CD8-positive, alpha-beta memory T cell (primary cell): ENCODE measurements at regions not wholly inside any gene's neighbourhood (a gene's known extent, or its start where the extent isn't known, plus 50 kb on each side); places are given as distances from the start of the nearest gene placed in this dataset.
"Not testable (repeated sequence)": the region's sequence is repeated elsewhere in the genome, so short reads cannot be mapped to it uniquely, and the experiment has no call there.

Experiments
- CTCF ChIA-PET: fragments of 350-600 bp; sonication (Branson Sonifier 250); formaldehyde crosslinking; loops from one replicate; lab custom pipeline; 2021; ENCODE audit warnings: antibody characterized with exemption; lab: Charles Lee
- POLR2A ChIA-PET: fragments of 350-600 bp; sonication (Branson Sonifier 250); formaldehyde crosslinking; loops from one replicate; lab custom pipeline; 2021; ENCODE audit warnings: antibody characterized with exemption; lab: Charles Lee
- DNase-seq, 5 donors: peaks; one replicate each; pipeline versions ENCODE4 v3.0.0 to v3.0.0-alpha.2; 2020 to 2022; ENCODE audit warnings: mixed read lengths in 1 of 5
- H3K27ac ChIP-seq: one replicate; pipeline ENCODE4 v1.7.0; 2013; ENCODE audit warnings: low read depth, mild to moderate bottlenecking, low read length, moderate library complexity
- H3K27me3 ChIP-seq: 2 replicates; pipeline ENCODE4 v1.7.0; 2013; ENCODE audit warnings: low read length, mild to moderate bottlenecking; ENCODE audit not compliant: insufficient read depth, poor library complexity, severe bottlenecking
- H3K36me3 ChIP-seq: 2 replicates; pipeline ENCODE4 v1.7.0; 2013; ENCODE audit warnings: mild to moderate bottlenecking, low read length, moderate library complexity; ENCODE audit not compliant: insufficient read depth
- H3K4me1 ChIP-seq: 2 replicates; pipeline ENCODE4 v1.7.0; 2013; ENCODE audit warnings: mild to moderate bottlenecking, low read length, moderate library complexity; ENCODE audit not compliant: insufficient read depth
- H3K4me3 ChIP-seq: 2 replicates; pipeline ENCODE4 v1.7.0; 2013; ENCODE audit warnings: mild to moderate bottlenecking, low read length
- H3K9me3 ChIP-seq: 2 replicates; pipeline ENCODE4 v1.7.0; 2013; ENCODE audit warnings: mild to moderate bottlenecking, low read length
- H3K27ac Mint-ChIP-seq, 8 donors: one replicate each; pipeline ENCODE4 v1.8.0; 2020 to 2021; ENCODE audit warnings: mixed read lengths in 8 of 8, mild to moderate bottlenecking in 6 of 8, inconsistent platforms in 3 of 8, moderate library complexity in 3 of 8
- H3K27me3 Mint-ChIP-seq, 2 donors: one replicate each; pipeline ENCODE4 v1.8.0; 2020 to 2021; ENCODE audit warnings: mixed read lengths in 2 of 2, mild to moderate bottlenecking in 1 of 2, moderate library complexity in 1 of 2
- H3K36me3 Mint-ChIP-seq, 3 donors: one replicate each; pipeline ENCODE4 v1.8.0; 2020 to 2021; ENCODE audit warnings: mixed read lengths in 3 of 3, inconsistent platforms in 1 of 3, mild to moderate bottlenecking in 1 of 3
- H3K4me1 Mint-ChIP-seq, 3 donors: one replicate each; pipeline ENCODE4 v1.8.0; 2020 to 2021; ENCODE audit warnings: mixed read lengths in 3 of 3, inconsistent platforms in 1 of 3, mild to moderate bottlenecking in 1 of 3
- H3K4me3 Mint-ChIP-seq, 7 donors: one replicate each; pipeline ENCODE4 v1.8.0; 2020 to 2021; ENCODE audit warnings: mixed read lengths in 7 of 7, mild to moderate bottlenecking in 6 of 7, moderate library complexity in 4 of 7, inconsistent platforms in 2 of 7
- H3K9me3 Mint-ChIP-seq, 5 donors: one replicate each; pipeline ENCODE4 v1.8.0; 2020 to 2022; ENCODE audit warnings: mixed read lengths in 5 of 5, mild to moderate bottlenecking in 3 of 5, moderate library complexity in 2 of 5, inconsistent platforms in 1 of 5

DNA sequence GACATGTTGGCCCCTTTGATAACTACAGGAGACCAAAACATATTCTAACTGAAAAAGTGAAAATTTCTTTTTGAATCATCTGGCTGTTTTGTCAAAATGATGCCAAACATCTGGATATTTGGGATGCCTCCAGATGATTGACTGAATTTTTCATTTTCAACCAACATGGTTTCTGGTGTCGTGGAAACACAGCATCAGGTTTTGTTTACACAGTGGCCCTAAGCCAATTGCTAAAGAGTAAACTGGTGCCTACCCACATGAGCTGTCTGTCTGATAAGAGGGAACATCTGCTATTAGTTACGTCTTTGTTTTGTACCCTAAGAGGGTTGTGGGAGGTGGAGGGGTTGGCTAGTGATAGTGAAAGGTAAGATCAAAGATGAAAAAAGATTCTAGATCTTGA, 204.8 kb downstream of the KCNK2 start:
- DNase-seq: no peak
- no peak overlapping the region for H3K27ac Mint-ChIP-seq
- H3K9me3 ChIP-seq: no peaks in the 10 kb centered on the region
- no peaks in the 10 kb centered on the region for H3K4me1 ChIP-seq
- ChIA-PET POLR2A (no interaction called here), CTCF (no interaction called here)
- H3K4me3 Mint-ChIP-seq: no peak overlapping the region
- H3K27ac ChIP-seq: no peak overlapping the region
- H3K36me3 Mint-ChIP-seq: no peaks in the 10 kb centered on the region
- no peak overlapping the region for H3K4me3 ChIP-seq
- H3K36me3 ChIP-seq: no peaks in the 10 kb centered on the region
- H3K4me1 Mint-ChIP-seq: no peaks in the 10 kb centered on the region
- no peaks in the 10 kb centered on the region for H3K27me3 ChIP-seq
- H3K27me3 Mint-ChIP-seq: no peaks in the 10 kb centered on the region
- H3K9me3 Mint-ChIP-seq: peaks cover 0 to 14% (median 0%) of the 10 kb centered on the region in 5 donors

DNA sequence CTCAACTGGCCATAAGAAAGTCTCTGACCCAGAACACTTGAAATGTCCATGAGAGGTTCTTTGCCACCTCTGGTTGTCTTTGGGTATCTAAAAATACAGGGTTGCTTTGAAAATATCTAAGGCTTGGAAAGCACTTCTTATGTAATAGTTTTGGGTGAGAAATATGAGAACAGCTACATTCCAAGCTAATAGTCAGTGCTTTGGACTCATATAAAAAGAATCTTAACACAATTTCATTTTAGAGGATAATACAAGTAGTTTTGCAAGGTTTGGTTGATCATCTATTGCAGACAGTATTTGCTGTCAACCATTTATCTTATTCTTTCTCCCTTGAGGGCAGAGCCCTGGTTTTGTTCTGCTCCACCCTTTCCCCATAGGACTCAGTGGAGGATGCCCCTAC, 207.5 kb downstream of the KCNK2 start:
- Mint-ChIP-seq H3K36me3 (no peaks in the 10 kb centered on the region), H3K4me3 (no peak overlapping the region), H3K9me3 (peaks cover 2 to 25% (median 5%) of the 10 kb centered on the region in 5 donors), H3K27ac (no peak overlapping the region), H3K4me1 (no peaks in the 10 kb centered on the region), H3K27me3 (no peaks in the 10 kb centered on the region)
- CTCF ChIA-PET: no interaction called here
- Histone ChIP-seq H3K9me3 (no peaks in the 10 kb centered on the region), H3K27ac (no peak overlapping the region), H3K27me3 (no peaks in the 10 kb centered on the region), H3K4me1 (no peaks in the 10 kb centered on the region), H3K4me3 (no peak overlapping the region), H3K36me3 (no peaks in the 10 kb centered on the region)
- POLR2A ChIA-PET: no interaction called here
- DNase-seq: no peak

DNA sequence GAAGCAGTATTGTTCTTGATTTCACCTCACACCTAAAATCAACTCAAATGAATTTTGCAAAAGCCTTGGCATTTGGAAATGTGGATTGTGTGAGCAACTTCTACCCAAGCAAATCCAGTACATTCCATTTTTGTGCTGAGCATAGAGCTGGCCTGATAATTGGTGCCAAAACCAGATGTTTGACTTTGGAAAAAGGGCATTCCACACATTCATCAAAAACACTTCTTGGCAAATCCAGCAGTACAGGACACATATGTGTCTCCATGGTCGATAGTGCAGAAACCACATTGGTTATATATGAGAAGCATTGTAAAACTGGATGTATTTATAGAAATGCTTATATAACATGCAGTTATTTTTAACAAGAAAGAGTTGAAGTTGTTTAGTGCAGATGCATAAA, 210.4 kb downstream of the KCNK2 start:
- ChIA-PET CTCF (no interaction called here), POLR2A (no interaction called here)
- peaks cover 8 to 28% (median 14%) of the 10 kb centered on the region in 5 donors for H3K9me3 Mint-ChIP-seq
- H3K4me1 ChIP-seq: no peaks in the 10 kb centered on the region
- H3K27me3 Mint-ChIP-seq: no peaks in the 10 kb centered on the region
- no peaks in the 10 kb centered on the region for H3K4me1 Mint-ChIP-seq
- H3K36me3 ChIP-seq: no peaks in the 10 kb centered on the region
- DNase-seq: no peak
- no peak overlapping the region for H3K27ac ChIP-seq
- H3K4me3 Mint-ChIP-seq: no peak overlapping the region
- no peak overlapping the region for H3K4me3 ChIP-seq
- no peak overlapping the region for H3K27ac Mint-ChIP-seq
- H3K36me3 Mint-ChIP-seq: no peaks in the 10 kb centered on the region
- no peaks in the 10 kb centered on the region for H3K27me3 ChIP-seq
- no peaks in the 10 kb centered on the region for H3K9me3 ChIP-seq

DNA sequence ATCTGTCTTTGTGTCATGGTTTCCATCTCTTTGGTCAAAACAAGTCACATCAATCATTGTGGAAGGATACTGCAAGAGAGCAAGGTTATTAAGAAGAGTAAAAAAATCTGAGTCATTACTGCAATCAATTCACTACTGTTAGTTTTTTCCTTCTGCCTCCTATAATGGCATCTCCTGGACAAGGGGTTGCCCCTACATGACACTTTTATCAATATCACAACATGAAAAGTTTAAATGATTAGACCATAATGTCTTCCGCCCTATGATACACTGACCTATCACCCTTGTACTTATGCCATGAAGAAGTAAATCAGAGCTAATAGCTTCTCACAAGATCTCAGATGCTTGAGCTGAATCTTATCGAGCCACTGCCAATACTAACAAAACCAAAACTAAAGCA, 223.9 kb downstream of the KCNK2 start:
- Mint-ChIP-seq H3K36me3 (no peaks in the 10 kb centered on the region), H3K4me1 (no peaks in the 10 kb centered on the region), H3K9me3 (peaks cover 0 to 12% (median 9%) of the 10 kb centered on the region in 5 donors), H3K4me3 (no peak overlapping the region), H3K27ac (no peak overlapping the region), H3K27me3 (peaks cover 0 to 2% of the 10 kb centered on the region in 2 donors)
- H3K27me3 ChIP-seq: no peaks in the 10 kb centered on the region
- no peaks in the 10 kb centered on the region for H3K4me1 ChIP-seq
- no peaks in the 10 kb centered on the region for H3K36me3 ChIP-seq
- DNase-seq: no peak
- CTCF ChIA-PET: no interaction called here
- no peak overlapping the region for H3K4me3 ChIP-seq
- H3K9me3 ChIP-seq: no peaks in the 10 kb centered on the region
- no peak overlapping the region for H3K27ac ChIP-seq
- POLR2A ChIA-PET: no interaction called here

DNA sequence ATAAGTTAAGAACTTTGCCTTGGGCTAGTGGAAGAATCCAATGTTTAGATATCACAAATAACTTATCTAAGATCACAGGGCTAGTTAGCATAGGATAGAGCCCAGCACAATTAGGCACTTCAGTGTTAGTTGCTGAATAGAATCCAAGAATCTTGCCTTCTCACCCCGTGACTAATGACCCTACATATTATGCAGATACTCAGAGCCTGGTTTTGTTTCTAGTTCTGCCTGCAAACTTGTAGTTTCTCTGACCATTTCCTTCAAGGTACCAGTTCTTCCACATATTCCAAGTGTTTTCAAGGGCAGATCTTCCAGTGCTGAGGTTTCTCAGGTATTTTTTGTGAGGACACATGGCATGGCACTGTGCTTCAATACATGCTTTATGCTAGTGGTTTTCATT, 239.3 kb downstream of the KCNK2 start:
- no peaks in the 10 kb centered on the region for H3K36me3 Mint-ChIP-seq
- H3K9me3 Mint-ChIP-seq: peaks cover 1 to 25% (median 15%) of the 10 kb centered on the region in 5 donors
- no peak overlapping the region for H3K4me3 Mint-ChIP-seq
- ChIA-PET CTCF (no interaction called here), POLR2A (no interaction called here)
- H3K4me3 ChIP-seq: no peak overlapping the region
- no peaks in the 10 kb centered on the region for H3K27me3 ChIP-seq
- H3K27ac Mint-ChIP-seq: no peak overlapping the region
- peaks cover 5% of the 10 kb centered on the region for H3K9me3 ChIP-seq
- H3K4me1 ChIP-seq: no peaks in the 10 kb centered on the region
- H3K4me1 Mint-ChIP-seq: no peaks in the 10 kb centered on the region
- no peak overlapping the region for H3K27ac ChIP-seq
- H3K27me3 Mint-ChIP-seq: no peaks in the 10 kb centered on the region
- DNase-seq: no peak
- no peaks in the 10 kb centered on the region for H3K36me3 ChIP-seq

DNA sequence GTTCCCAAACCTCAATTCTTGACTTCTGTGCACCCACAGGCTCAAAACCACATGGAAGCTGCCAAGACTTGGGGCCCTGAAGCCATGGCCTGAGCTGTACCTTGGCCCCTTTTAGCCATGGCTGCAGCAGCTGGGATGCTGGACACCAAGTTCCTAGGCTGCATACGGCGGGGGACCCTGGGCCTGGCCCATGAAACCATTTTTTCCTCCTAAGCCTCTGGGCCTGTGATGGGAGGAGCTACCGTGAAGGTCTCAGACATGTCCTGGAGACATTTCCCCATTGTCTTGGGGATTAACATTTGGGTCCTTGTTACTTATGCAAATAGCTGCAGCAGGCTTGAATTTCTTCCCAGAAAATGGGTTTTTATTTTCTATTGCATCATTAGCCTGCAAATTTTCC, 241.5 kb downstream of the KCNK2 start:
- POLR2A ChIA-PET, H3K27me3 ChIP-seq, H3K4me3 Mint-ChIP-seq, DNase-seq, H3K27ac Mint-ChIP-seq, CTCF ChIA-PET, H3K4me1 Mint-ChIP-seq, H3K36me3 ChIP-seq, H3K9me3 ChIP-seq, H3K36me3 Mint-ChIP-seq, H3K27me3 Mint-ChIP-seq, H3K4me1 ChIP-seq, H3K27ac ChIP-seq, H3K4me3 ChIP-seq: not testable (repeated sequence)
- H3K9me3 Mint-ChIP-seq: peaks cover 1 to 21% (median 14%) of the 10 kb centered on the region in 5 donors

DNA sequence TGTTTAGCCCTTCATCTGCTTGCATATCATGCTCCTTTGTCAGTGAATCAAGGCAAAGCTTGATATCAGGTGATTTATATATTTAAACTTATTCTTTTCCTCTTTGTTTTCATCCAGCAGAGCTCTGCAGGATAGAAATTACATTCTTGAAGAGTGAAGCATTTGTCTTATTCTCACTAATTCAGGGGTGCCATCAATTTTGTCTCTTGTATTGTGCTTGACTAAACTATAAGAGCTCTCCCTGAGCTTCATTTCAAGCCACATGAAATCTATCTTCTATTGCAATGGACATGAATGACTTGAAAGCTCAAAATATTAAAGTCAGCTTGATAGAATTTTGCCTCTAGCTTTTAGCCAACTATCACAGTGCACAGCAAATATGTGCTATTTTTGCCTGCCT, 236.7 kb upstream of the KCTD3 start:
- H3K4me3 Mint-ChIP-seq: no peak overlapping the region
- Histone ChIP-seq H3K9me3 (peaks cover 2% of the 10 kb centered on the region), H3K36me3 (no peaks in the 10 kb centered on the region), H3K27ac (no peak overlapping the region), H3K27me3 (no peaks in the 10 kb centered on the region), H3K4me3 (no peak overlapping the region), H3K4me1 (no peaks in the 10 kb centered on the region)
- no peaks in the 10 kb centered on the region for H3K36me3 Mint-ChIP-seq
- no peak for DNase-seq
- H3K9me3 Mint-ChIP-seq: peaks cover 0 to 17% (median 7%) of the 10 kb centered on the region in 5 donors
- ChIA-PET POLR2A (no interaction called here), CTCF (no interaction called here)
- H3K4me1 Mint-ChIP-seq: no peaks in the 10 kb centered on the region
- H3K27ac Mint-ChIP-seq: no peak overlapping the region
- H3K27me3 Mint-ChIP-seq: no peaks in the 10 kb centered on the region

DNA sequence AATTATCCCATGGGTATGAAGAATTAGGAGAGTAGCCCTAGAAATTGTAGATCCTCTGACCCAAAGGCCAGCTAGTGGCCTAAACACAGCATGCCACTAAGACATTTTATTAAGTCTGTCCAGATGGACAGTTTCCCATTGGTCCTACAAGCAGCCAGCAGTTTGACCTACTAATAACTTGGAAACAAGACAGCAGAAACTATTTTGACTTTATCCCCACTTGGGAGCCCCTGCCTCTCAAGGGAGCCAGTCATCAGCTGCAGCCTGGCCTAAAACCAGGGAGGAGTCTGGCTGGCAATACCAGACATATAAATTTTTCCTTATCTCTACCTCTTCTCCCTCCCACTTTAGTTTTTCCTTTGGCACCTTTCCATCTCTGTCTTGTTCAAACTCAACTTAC, 222.6 kb upstream of the KCTD3 start:
- Histone ChIP-seq H3K27me3 (no peaks in the 10 kb centered on the region), H3K9me3 (no peaks in the 10 kb centered on the region), H3K4me3 (no peak overlapping the region), H3K36me3 (no peaks in the 10 kb centered on the region), H3K4me1 (no peaks in the 10 kb centered on the region), H3K27ac (no peak overlapping the region)
- ChIA-PET CTCF (no interaction called here), POLR2A (no interaction called here)
- H3K4me1 Mint-ChIP-seq: no peaks in the 10 kb centered on the region
- H3K27ac Mint-ChIP-seq: no peak overlapping the region
- H3K36me3 Mint-ChIP-seq: no peaks in the 10 kb centered on the region
- H3K4me3 Mint-ChIP-seq: no peak overlapping the region
- DNase-seq: no peak
- H3K9me3 Mint-ChIP-seq: peaks cover 4 to 12% (median 7%) of the 10 kb centered on the region in 5 donors
- H3K27me3 Mint-ChIP-seq: no peaks in the 10 kb centered on the region

DNA sequence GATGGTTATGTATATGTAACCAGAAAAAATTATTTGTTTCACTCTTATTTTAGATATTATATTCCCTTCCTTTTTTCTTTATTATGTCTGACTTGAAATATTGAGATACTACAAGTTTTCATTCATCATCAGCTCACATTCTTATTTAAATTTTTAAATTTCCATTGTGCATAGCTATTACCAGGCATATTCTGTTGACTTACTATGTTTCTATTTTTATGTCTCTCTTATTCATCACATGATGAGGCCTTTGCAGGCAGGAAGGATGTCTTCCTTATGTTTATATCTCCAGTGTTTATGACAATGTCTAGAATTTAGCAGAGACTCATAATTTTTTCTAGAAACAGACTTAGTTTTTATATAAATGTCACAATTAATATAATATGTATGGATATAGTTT, 221.9 kb upstream of the KCTD3 start:
- peaks cover 2 to 11% (median 7%) of the 10 kb centered on the region in 5 donors for H3K9me3 Mint-ChIP-seq
- no peaks in the 10 kb centered on the region for H3K27me3 Mint-ChIP-seq

More for the DNA sequence above, 221.9 kb upstream of the KCTD3 start:
- DNase-seq: no peak
- Mint-ChIP-seq H3K4me1 (no peaks in the 10 kb centered on the region), H3K27ac (no peak overlapping the region), H3K36me3 (no peaks in the 10 kb centered on the region), H3K4me3 (no peak overlapping the region)
- Histone ChIP-seq H3K4me3 (no peak overlapping the region), H3K27me3 (no peaks in the 10 kb centered on the region), H3K27ac (no peak overlapping the region), H3K9me3 (no peaks in the 10 kb centered on the region), H3K4me1 (no peaks in the 10 kb centered on the region), H3K36me3 (no peaks in the 10 kb centered on the region)
- CTCF ChIA-PET: no interaction called here
- POLR2A ChIA-PET: no interaction called here
